Upper lobe of left lung (tissue), 6 donors: ENCODE measurements at regions not wholly inside any gene's neighbourhood (a gene's known extent, or its start where the extent isn't known, plus 50 kb on each side); places are given as distances from the start of the nearest gene placed in this dataset.

Experiments
- ATAC-seq, 2 donors: fragments of 200-7000 bp; cut with Tn5 transposase; one replicate each; pipeline ENCODE4 v1.9.1; 2022; ENCODE audit warnings: mild to moderate bottlenecking in 2 of 2, moderate library complexity in 2 of 2; ENCODE audit not compliant: low FRiP score in 2 of 2
- DNase-seq, 2 donors: peaks; one replicate each; pipeline ENCODE4 v3.0.0-alpha.2; 2019 to 2020
- H3K27ac ChIP-seq, 4 donors: fragments of 200-600 bp; sonication (generic); one replicate each; pipeline ENCODE4 v1.5.1; 2016 to 2019
- H3K27me3 ChIP-seq, 4 donors: fragments of 200-600 bp; sonication (generic); one replicate each; pipeline ENCODE4 v1.5.1; 2017 to 2019
- H3K36me3 ChIP-seq, 4 donors: fragments of 200-600 bp; sonication (generic); one replicate each; pipeline ENCODE4 v1.5.1; 2016 to 2019
- H3K4me1 ChIP-seq, 4 donors: fragments of 200-600 bp; sonication (generic); one replicate each; pipeline ENCODE4 v1.5.1; 2018 to 2019
- H3K4me3 ChIP-seq, 4 donors: fragments of 200-600 bp; sonication (generic); one replicate each; pipeline ENCODE4 v1.5.1; 2017 to 2019; ENCODE audit warnings: mild to moderate bottlenecking in 2 of 4, moderate library complexity in 1 of 4
- H3K9me3 ChIP-seq, 4 donors: fragments of 200-600 bp; sonication (generic); one replicate each; pipeline ENCODE4 v1.5.1; 2018 to 2019
- CTCF ChIP-seq, 6 experiments: fragments of 450-650 bp in 4 of 6; fragments of 200-600 bp in 2 of 6; sonication (generic) in 2 of 6; IDR thresholded peaks; one replicate each; pipeline ENCODE4 v1.5.1; 2016 to 2019; ENCODE audit warnings: antibody characterized with exemption in 6 of 6
- EP300 ChIP-seq, 4 donors: sonication (generic); formaldehyde crosslinking; IDR thresholded peaks; one replicate each; pipeline ENCODE4 v1.5.1; 2017; ENCODE audit warnings: antibody characterized with exemption in 4 of 4, control low read depth in 2 of 4
- POLR2A ChIP-seq, 4 donors: fragments of 450-650 bp; IDR thresholded peaks; one replicate each; pipeline ENCODE4 v1.5.1; 2016 to 2017; ENCODE audit warnings: antibody characterized with exemption in 4 of 4, mild to moderate bottlenecking in 2 of 4
- POLR2AphosphoS5 ChIP-seq, 2 donors: sonication (generic); formaldehyde crosslinking; IDR thresholded peaks; one replicate each; pipeline ENCODE4 v1.5.1; 2017; ENCODE audit warnings: antibody characterized with exemption in 2 of 2
- WGBS, 2 donors: methylation state at CpG; one replicate each; pipeline ENCODE4 v1.1.5; 2017 to 2018; 5-methylcytosine and 5-hydroxymethylcytosine counted together
- donor health status: DM: no; HTN: no; CAD: no; lungs with moderate emphysema.
- donor health status: DM: no; HTN: yes; CAD: no; lungs with severe emphysema.

GRCh38 chr1:94629259-94630181 is 88.0 kb upstream of the F3 start:
- H3K9me3 ChIP-seq = no peaks in the 10 kb centered on the region
- TF ChIP-seq POLR2A (IDR thresholded peaks at IDR 0.05) (no peak), POLR2AphosphoS5 (IDR thresholded peaks at IDR 0.05) (no peak), CTCF (IDR thresholded peaks at IDR 0.05) (no peak), EP300 (IDR thresholded peaks at IDR 0.05) (no peak)
- DNase-seq (peak in 1 of 2 donors; percentile 10), ATAC-seq (no peak)
- no peaks in the 10 kb centered on the region for H3K4me1 ChIP-seq
- WGBS, 2 donors = 78 to 79% methylated on average over 13 to 16 of the region's 16 CpGs
- H3K27ac ChIP-seq = no peak overlapping the region
- no peaks in the 10 kb centered on the region for H3K27me3 ChIP-seq
- H3K4me3 ChIP-seq = no peak overlapping the region
- H3K36me3 ChIP-seq = no peaks in the 10 kb centered on the region

DNA sequence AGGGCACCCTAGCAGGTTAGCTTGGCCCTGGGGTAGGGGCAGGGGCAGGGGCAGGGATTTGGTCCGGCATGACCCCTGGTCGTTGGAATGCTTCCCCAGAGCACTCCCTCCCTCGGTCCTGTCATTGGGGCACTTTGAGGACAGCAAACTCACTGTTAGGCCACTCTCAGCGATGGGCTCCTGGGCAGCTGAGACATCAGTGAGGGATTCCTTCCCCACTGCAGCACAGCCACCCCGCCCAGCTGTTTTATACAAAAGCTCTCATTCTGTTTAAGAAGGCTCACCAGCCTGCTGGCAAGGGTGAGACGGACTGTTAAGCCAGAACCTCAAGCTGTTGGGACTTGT is 86.9 kb upstream of the F3 start:
- no peak overlapping the region for H3K4me3 ChIP-seq
- DNase-seq (no peak), ATAC-seq (no peak)
- 81% methylated on average over 6 of the region's 6 CpGs; no CpG with 5 or more reads in 1 of the 2 donors for WGBS, 2 donors
- peaks cover 0 to 4% (median 0%) of the 10 kb centered on the region in 4 donors for H3K4me1 ChIP-seq
- H3K36me3 ChIP-seq = no peaks in the 10 kb centered on the region
- no peaks in the 10 kb centered on the region for H3K27me3 ChIP-seq
- H3K27ac ChIP-seq = no peak overlapping the region
- H3K9me3 ChIP-seq = no peaks in the 10 kb centered on the region
- no peak for TF ChIP-seq CTCF (IDR thresholded peaks at IDR 0.05)
- TF ChIP-seq POLR2A (IDR thresholded peaks at IDR 0.05) = no peak
- TF ChIP-seq POLR2AphosphoS5 (IDR thresholded peaks at IDR 0.05) = no peak
- no peak for TF ChIP-seq EP300 (IDR thresholded peaks at IDR 0.05)

GRCh38 chr1:94627771-94628498 is 86.4 kb upstream of the F3 start:
- Histone ChIP-seq H3K27ac (no peak overlapping the region), H3K9me3 (no peaks in the 10 kb centered on the region), H3K36me3 (no peaks in the 10 kb centered on the region), H3K4me1 (peaks cover 0 to 4% (median under 1%) of the 10 kb centered on the region in 4 donors), H3K4me3 (no peak overlapping the region), H3K27me3 (no peaks in the 10 kb centered on the region)
- TF ChIP-seq POLR2A (IDR thresholded peaks at IDR 0.05) (no peak), CTCF (IDR thresholded peaks at IDR 0.05) (no peak), POLR2AphosphoS5 (IDR thresholded peaks at IDR 0.05) (no peak), EP300 (IDR thresholded peaks at IDR 0.05) (no peak)
- ATAC-seq = no peak
- no peak for DNase-seq
- WGBS, 2 donors = 87 to 91% methylated on average over 9 to 10 of the region's 10 CpGs

DNA sequence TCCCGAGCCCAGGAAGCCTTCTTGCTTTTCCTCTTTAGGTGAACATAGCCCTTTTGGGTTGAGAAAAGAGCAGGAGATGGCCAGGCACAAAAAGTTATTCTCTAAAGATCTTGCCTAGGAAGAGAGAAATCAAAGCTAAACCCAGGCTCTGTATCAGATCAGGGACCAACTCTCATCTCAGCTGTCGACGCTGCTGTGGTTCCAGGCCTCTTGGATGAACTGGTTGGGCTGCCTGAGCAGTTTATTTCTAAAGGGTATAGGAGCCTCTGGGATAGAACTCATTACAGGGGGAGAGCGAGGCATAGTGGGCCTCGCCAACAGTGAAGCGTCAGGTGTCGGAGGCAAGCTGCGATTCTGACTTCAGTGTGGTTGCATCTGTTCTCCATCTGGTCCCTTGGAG is 82.6 kb upstream of the F3 start:
- peaks cover 0 to 15% (median 2%) of the 10 kb centered on the region in 4 donors for H3K4me1 ChIP-seq
- H3K9me3 ChIP-seq = no peaks in the 10 kb centered on the region
- H3K36me3 ChIP-seq = no peaks in the 10 kb centered on the region
- no peaks in the 10 kb centered on the region for H3K27me3 ChIP-seq
- WGBS, 2 donors = 87 to 93% methylated on average over 8 of the region's 8 CpGs
- H3K27ac ChIP-seq = peak overlapping the region in 1 of 4 donors; percentile 54
- TF ChIP-seq EP300 (IDR thresholded peaks at IDR 0.05) = no peak
- no peak for TF ChIP-seq POLR2A (IDR thresholded peaks at IDR 0.05)
- no peak for TF ChIP-seq POLR2AphosphoS5 (IDR thresholded peaks at IDR 0.05)
- no peak for TF ChIP-seq CTCF (IDR thresholded peaks at IDR 0.05)
- no peak for ATAC-seq
- no peak overlapping the region for H3K4me3 ChIP-seq
- DNase-seq = no peak
